GM19467 (cell line): ENCODE measurements at regions not wholly inside any gene's neighbourhood (a gene's known extent, or its start where the extent isn't known, plus 50 kb on each side); places are given as distances from the start of the nearest gene placed in this dataset.
"Not testable (repeated sequence)": the region's sequence is repeated elsewhere in the genome, so short reads cannot be mapped to it uniquely, and the experiment has no call there.

Source experiments
- ATAC-seq: cut with Tn5 transposase; IDR thresholded peaks from one replicate; pipeline ENCODE4 v1.9.1; 2021; ENCODE audit warnings: mild to moderate bottlenecking, moderate library complexity; ENCODE audit not compliant: unreplicated experiment

GRCh38 chr12:90710711-90711110 lies 244.3 kb downstream of the CCER1 start:
- no peak for ATAC-seq

GRCh38 chr12:90706036-90706435 lies 248.9 kb downstream of the CCER1 start:
- ATAC-seq = no peak

GRCh38 chr12:90695415-90695814 lies 259.6 kb downstream of the CCER1 start:
- ATAC-seq = no peak

- no peak for ATAC-seq
Observed at GRCh38 chr12:90690120-90690519, 264.9 kb downstream of the CCER1 start.

- not testable (repeated sequence) for ATAC-seq
Observed at GRCh38 chr12:90687682-90688081, 267.3 kb downstream of the CCER1 start.

- ATAC-seq = no peak
Observed at GRCh38 chr12:90683871-90684270, 271.1 kb downstream of the CCER1 start.

- no peak for ATAC-seq
Observed at GRCh38 chr12:90682398-90682797, 272.6 kb downstream of the CCER1 start.

GRCh38 chr12:90679674-90680073 lies 275.3 kb downstream of the CCER1 start:
- ATAC-seq = no peak

- no peak for ATAC-seq
Observed at GRCh38 chr12:90677552-90677951, 277.4 kb downstream of the CCER1 start.

- no peak for ATAC-seq
Observed at GRCh38 chr12:90677055-90677454, 277.9 kb downstream of the CCER1 start.

- ATAC-seq = no peak
Observed at GRCh38 chr12:90675106-90675505, 279.9 kb downstream of the CCER1 start.

GRCh38 chr12:90672081-90672480 lies 282.9 kb downstream of the CCER1 start:
- no peak for ATAC-seq

GRCh38 chr12:90663949-90664348 lies 291.0 kb downstream of the CCER1 start:
- not testable (repeated sequence) for ATAC-seq

- ATAC-seq = no peak
Observed at GRCh38 chr12:90659060-90659459, 295.9 kb downstream of the CCER1 start.

GRCh38 chr12:90653040-90653439 lies 301.9 kb downstream of the CCER1 start:
- no peak for ATAC-seq

GRCh38 chr12:90652280-90652679 lies 302.7 kb downstream of the CCER1 start:
- no peak for ATAC-seq

- no peak for ATAC-seq
Observed at GRCh38 chr12:90645181-90645580, 309.8 kb downstream of the CCER1 start.

- no peak for ATAC-seq
Observed at GRCh38 chr12:90631591-90632212, 323.3 kb downstream of the CCER1 start.

- ATAC-seq = no peak
Observed at GRCh38 chr12:90630006-90630405, 325.0 kb downstream of the CCER1 start.

- ATAC-seq = no peak
Observed at GRCh38 chr12:90628213-90628612, 326.8 kb downstream of the CCER1 start.

- ATAC-seq = no peak
Observed at GRCh38 chr12:90627180-90627896, 327.6 kb downstream of the CCER1 start.

- ATAC-seq = no peak
Observed at GRCh38 chr12:90622431-90622830, 332.5 kb downstream of the CCER1 start.

- ATAC-seq = no peak
Observed at GRCh38 chr12:90621927-90622326, 333.0 kb downstream of the CCER1 start.
